SK-N-SH treated with all-trans-retinoic acid at 6 μM for 48 hours (cell line): ENCODE measurements at regions not wholly inside any gene's neighbourhood (a gene's known extent, or its start where the extent isn't known, plus 50 kb on each side); places are given as distances from the start of the nearest gene placed in this dataset.

Experiments
- RARB ChIP-seq: fragments of 250-450 bp; sonication (Bioruptor Pico); IDR thresholded peaks from 2 replicates; pipeline ENCODE4 v1.8.0; 2021; ENCODE audit warnings: mild to moderate bottlenecking, moderate library complexity
- ZFP3 ChIP-seq: fragments of 250-450 bp; sonication (Bioruptor Pico); IDR thresholded peaks from 2 replicates; pipeline ENCODE4 v1.5.0; 2020; ENCODE audit warnings: mild to moderate bottlenecking, moderate library complexity
- TF ChIP-seq, protein P1 (sequence below): fragments of 250-450 bp; sonication (Bioruptor Pico); IDR thresholded peaks from 2 replicates; pipeline ENCODE4 v1.5.1; 2021; ENCODE audit warnings: mild to moderate bottlenecking, moderate library complexity
- TF ChIP-seq, protein P2 (sequence below): fragments of 250-450 bp; sonication (Bioruptor Pico); IDR thresholded peaks from 2 replicates; pipeline ENCODE4 v1.5.1; 2020; ENCODE audit warnings: low read depth, mild to moderate bottlenecking, moderate library complexity
- TF ChIP-seq, protein P3 (sequence below): fragments of 250-450 bp; sonication (Bioruptor Pico); IDR thresholded peaks from 2 replicates; pipeline ENCODE4 v1.8.0; 2020; ENCODE audit warnings: mild to moderate bottlenecking, moderate library complexity, borderline replicate concordance

DNA sequence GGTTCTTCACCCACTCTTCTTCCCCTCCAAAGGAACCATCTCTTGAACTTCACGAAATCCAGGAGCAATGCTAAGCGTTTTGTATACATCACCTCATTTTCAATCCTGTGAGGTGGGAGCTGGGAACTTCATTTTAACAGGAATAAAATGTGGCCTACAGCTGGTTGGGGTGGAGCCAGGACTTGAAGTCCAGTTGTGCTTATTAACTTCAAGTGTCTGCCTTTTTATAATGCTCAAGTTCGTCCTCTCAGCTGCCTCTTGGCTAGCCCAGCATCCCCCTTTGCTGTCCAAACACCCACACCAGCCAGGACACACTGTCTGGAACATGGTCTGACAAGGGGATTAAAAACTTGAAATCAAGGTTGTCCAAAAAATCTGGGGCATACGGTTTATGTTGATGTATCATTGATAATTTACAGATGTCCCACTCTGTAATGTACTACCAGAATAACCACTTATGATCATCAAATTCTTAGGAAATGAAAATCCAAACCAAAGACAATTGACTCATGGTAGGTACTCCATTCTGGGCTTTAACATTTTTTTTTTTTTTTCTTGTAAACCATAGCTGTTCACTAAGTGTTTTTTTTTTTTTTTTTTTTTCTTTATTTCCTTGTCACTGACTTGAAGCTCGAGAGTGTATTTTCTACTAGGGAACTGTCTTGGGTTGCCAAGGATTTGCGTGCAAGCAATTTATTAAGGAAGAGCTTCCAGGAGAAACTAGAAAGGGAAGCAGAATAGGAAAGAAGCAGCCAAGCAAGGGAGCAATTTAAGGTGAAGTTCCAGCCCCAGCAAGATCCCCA, 252.3 kb downstream of the EFCAB11 start:
- TF ChIP-seq RARB (CRISPR knock-in tag) (no peak), ZFP3 (CRISPR knock-in tag) (no peak)
- TF ChIP-seq, protein P1, sequence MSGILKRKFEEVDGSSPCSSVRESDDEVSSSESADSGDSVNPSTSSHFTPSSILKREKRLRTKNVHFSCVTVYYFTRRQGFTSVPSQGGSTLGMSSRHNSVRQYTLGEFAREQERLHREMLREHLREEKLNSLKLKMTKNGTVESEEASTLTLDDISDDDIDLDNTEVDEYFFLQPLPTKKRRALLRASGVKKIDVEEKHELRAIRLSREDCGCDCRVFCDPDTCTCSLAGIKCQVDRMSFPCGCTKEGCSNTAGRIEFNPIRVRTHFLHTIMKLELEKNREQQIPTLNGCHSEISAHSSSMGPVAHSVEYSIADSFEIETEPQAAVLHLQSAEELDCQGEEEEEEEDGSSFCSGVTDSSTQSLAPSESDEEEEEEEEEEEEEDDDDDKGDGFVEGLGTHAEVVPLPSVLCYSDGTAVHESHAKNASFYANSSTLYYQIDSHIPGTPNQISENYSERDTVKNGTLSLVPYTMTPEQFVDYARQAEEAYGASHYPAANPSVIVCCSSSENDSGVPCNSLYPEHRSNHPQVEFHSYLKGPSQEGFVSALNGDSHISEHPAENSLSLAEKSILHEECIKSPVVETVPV, result no peak
- TF ChIP-seq, protein P2, sequence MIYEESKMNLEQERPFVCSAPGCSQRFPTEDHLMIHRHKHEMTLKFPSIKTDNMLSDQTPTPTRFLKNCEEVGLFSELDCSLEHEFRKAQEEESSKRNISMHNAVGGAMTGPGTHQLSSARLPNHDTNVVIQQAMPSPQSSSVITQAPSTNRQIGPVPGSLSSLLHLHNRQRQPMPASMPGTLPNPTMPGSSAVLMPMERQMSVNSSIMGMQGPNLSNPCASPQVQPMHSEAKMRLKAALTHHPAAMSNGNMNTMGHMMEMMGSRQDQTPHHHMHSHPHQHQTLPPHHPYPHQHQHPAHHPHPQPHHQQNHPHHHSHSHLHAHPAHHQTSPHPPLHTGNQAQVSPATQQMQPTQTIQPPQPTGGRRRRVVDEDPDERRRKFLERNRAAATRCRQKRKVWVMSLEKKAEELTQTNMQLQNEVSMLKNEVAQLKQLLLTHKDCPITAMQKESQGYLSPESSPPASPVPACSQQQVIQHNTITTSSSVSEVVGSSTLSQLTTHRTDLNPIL (CRISPR knock-in tag), result no peak
- TF ChIP-seq, protein P3, sequence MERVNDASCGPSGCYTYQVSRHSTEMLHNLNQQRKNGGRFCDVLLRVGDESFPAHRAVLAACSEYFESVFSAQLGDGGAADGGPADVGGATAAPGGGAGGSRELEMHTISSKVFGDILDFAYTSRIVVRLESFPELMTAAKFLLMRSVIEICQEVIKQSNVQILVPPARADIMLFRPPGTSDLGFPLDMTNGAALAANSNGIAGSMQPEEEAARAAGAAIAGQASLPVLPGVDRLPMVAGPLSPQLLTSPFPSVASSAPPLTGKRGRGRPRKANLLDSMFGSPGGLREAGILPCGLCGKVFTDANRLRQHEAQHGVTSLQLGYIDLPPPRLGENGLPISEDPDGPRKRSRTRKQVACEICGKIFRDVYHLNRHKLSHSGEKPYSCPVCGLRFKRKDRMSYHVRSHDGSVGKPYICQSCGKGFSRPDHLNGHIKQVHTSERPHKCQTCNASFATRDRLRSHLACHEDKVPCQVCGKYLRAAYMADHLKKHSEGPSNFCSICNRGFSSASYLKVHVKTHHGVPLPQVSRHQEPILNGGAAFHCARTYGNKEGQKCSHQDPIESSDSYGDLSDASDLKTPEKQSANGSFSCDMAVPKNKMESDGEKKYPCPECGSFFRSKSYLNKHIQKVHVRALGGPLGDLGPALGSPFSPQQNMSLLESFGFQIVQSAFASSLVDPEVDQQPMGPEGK (CRISPR knock-in tag), result no peak
